ENCODE measurements at regions not wholly inside any gene's neighbourhood (a gene's known extent, or its start where the extent isn't known, plus 50 kb on each side); places are given as distances from the start of the nearest gene placed in this dataset.

- no peak overlapping the region for H3K4me3 ChIP-seq
- DNase-seq (ENCODE audit: low read depth, low spot score): no peak
- no peak overlapping the region for H3K27ac ChIP-seq
- TF ChIP-seq EZH2 (IDR thresholded peaks at IDR 0.05) (no peak), FOXP2 (optimal IDR thresholded peaks at IDR 0.05; ENCODE audit: control extremely low read depth, extremely low read length, insufficient read depth) (no peak), POLR2AphosphoS5 (IDR thresholded peaks at IDR 0.05; ENCODE audit: borderline replicate concordance, low read depth, low read length) (no peak)
- no peak overlapping the region for H3K9ac ChIP-seq (ENCODE audit: insufficient read length)
- no peaks in the 10 kb centered on the region for H3K36me3 ChIP-seq (ENCODE audit: insufficient read depth, low read length)
- H3K9me3 ChIP-seq (ENCODE audit: low read depth, low read length): no peaks in the 10 kb centered on the region
These were observed 897.3 kb downstream of the METTL15 start for GRCh38 chr11:29005401-29005980.

GRCh38 chr11:29002816-29003215 lies 894.6 kb downstream of the METTL15 start:
- Histone ChIP-seq H3K36me3 (ENCODE audit: insufficient read depth, low read length) (no peaks in the 10 kb centered on the region), H3K4me3 (no peak overlapping the region), H3K9ac (ENCODE audit: insufficient read length) (no peak overlapping the region), H3K27ac (no peak overlapping the region), H3K9me3 (ENCODE audit: low read depth, low read length) (no peaks in the 10 kb centered on the region)
- TF ChIP-seq EZH2 (IDR thresholded peaks at IDR 0.05) (no peak), FOXP2 (optimal IDR thresholded peaks at IDR 0.05; ENCODE audit: control extremely low read depth, extremely low read length, insufficient read depth) (no peak), POLR2AphosphoS5 (IDR thresholded peaks at IDR 0.05; ENCODE audit: borderline replicate concordance, low read depth, low read length) (no peak)
- DNase-seq (ENCODE audit: low read depth, low spot score): no peak

GRCh38 chr11:28999620-29000019 lies 891.4 kb downstream of the METTL15 start:
- Histone ChIP-seq H3K9ac (ENCODE audit: insufficient read length) (no peak overlapping the region), H3K9me3 (ENCODE audit: low read depth, low read length) (no peaks in the 10 kb centered on the region), H3K4me3 (no peak overlapping the region), H3K27ac (no peak overlapping the region), H3K36me3 (ENCODE audit: insufficient read depth, low read length) (no peaks in the 10 kb centered on the region)
- TF ChIP-seq EZH2 (IDR thresholded peaks at IDR 0.05) (no peak), POLR2AphosphoS5 (IDR thresholded peaks at IDR 0.05; ENCODE audit: borderline replicate concordance, low read depth, low read length) (no peak), FOXP2 (optimal IDR thresholded peaks at IDR 0.05; ENCODE audit: control extremely low read depth, extremely low read length, insufficient read depth) (no peak)
- DNase-seq (ENCODE audit: low read depth, low spot score): no peak

DNA sequence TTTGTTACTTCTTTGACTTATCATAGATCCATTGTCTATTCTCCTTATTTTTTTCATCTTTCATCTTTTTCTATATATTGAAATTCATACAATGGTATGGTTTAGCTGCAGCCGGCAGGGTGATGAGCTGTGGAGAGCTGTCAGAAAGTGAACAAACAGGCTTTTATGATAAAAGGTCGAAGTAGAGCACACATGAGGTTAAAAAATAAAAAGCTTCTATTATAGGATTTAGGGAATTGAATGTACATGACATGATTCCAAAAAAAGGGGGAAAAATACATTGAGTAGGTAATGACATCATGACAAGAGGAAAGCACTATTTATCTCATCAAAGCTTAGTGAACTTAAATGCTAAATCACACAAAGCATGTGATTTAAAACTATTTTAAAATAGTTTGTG lies 884.8 kb downstream of the METTL15 start:
- H3K9me3 ChIP-seq (ENCODE audit: low read depth, low read length): no peaks in the 10 kb centered on the region
- DNase-seq (ENCODE audit: low read depth, low spot score): no peak
- H3K36me3 ChIP-seq (ENCODE audit: insufficient read depth, low read length): no peaks in the 10 kb centered on the region
- no peak overlapping the region for H3K4me3 ChIP-seq
- H3K9ac ChIP-seq (ENCODE audit: insufficient read length): no peak overlapping the region
- H3K27ac ChIP-seq: no peak overlapping the region
- no peak for TF ChIP-seq EZH2 (IDR thresholded peaks at IDR 0.05)
- no peak for TF ChIP-seq FOXP2 (optimal IDR thresholded peaks at IDR 0.05; ENCODE audit: control extremely low read depth, extremely low read length, insufficient read depth)
- TF ChIP-seq POLR2AphosphoS5 (IDR thresholded peaks at IDR 0.05; ENCODE audit: borderline replicate concordance, low read depth, low read length): no peak

DNA sequence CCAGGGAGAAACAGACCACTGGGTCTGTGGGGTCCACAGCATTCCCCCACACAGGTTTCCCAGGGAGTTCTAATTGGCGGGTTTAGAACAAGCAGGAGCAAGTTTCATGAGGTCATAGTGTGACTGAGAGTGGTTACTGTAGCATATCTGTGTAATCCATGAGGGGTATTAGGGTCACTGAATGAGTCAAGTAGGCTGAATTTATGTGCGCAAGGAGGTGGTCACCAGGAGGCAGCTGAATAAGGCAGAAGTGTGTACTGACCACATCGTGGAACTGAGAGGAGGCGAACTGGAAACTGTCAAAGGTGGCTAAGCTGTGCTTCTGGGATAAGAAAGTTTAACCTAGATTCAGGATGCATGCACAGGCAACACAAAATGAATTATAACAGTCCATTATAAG lies 876.0 kb downstream of the METTL15 start:
- no peak for DNase-seq (ENCODE audit: low read depth, low spot score)

GRCh38 chr11:28983780-28984179 lies 875.6 kb downstream of the METTL15 start:
- no peak for DNase-seq (ENCODE audit: low read depth, low spot score)
- no peaks in the 10 kb centered on the region for H3K9me3 ChIP-seq (ENCODE audit: low read depth, low read length)
- H3K27ac ChIP-seq: no peak overlapping the region
- H3K4me3 ChIP-seq: no peak overlapping the region
- TF ChIP-seq FOXP2 (optimal IDR thresholded peaks at IDR 0.05; ENCODE audit: control extremely low read depth, extremely low read length, insufficient read depth) (no peak), EZH2 (IDR thresholded peaks at IDR 0.05) (no peak), POLR2AphosphoS5 (IDR thresholded peaks at IDR 0.05; ENCODE audit: borderline replicate concordance, low read depth, low read length) (no peak)
- no peak overlapping the region for H3K9ac ChIP-seq (ENCODE audit: insufficient read length)
- H3K36me3 ChIP-seq (ENCODE audit: insufficient read depth, low read length): no peaks in the 10 kb centered on the region

More for the DNA sequence above, 876.0 kb downstream of the METTL15 start:
- H3K9me3 ChIP-seq (ENCODE audit: low read depth, low read length): no peaks in the 10 kb centered on the region
- TF ChIP-seq FOXP2 (optimal IDR thresholded peaks at IDR 0.05; ENCODE audit: control extremely low read depth, extremely low read length, insufficient read depth) (no peak), POLR2AphosphoS5 (IDR thresholded peaks at IDR 0.05; ENCODE audit: borderline replicate concordance, low read depth, low read length) (no peak), EZH2 (IDR thresholded peaks at IDR 0.05) (no peak)
- no peak overlapping the region for H3K4me3 ChIP-seq
- no peaks in the 10 kb centered on the region for H3K36me3 ChIP-seq (ENCODE audit: insufficient read depth, low read length)
- no peak overlapping the region for H3K27ac ChIP-seq
- no peak overlapping the region for H3K9ac ChIP-seq (ENCODE audit: insufficient read length)

DNA sequence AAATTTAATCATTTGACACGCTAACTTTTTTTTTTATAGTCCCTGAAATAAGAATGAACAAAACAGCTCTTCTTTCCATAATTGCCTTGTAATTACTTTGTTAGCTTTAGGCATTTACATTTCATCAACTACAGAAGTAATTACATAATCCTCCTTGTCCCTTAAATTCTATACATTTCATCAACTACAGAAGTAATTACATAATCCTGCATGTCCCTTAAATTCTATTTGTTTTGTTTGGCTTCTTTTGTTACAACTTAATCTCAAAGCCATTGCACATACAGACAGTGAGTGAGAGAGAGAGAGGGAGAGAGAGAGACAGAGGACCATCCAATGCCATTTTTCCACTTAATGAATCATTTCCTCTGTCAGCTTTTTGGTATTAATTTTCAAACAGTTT lies 873.2 kb downstream of the METTL15 start:
- Histone ChIP-seq H3K36me3 (ENCODE audit: insufficient read depth, low read length) (no peaks in the 10 kb centered on the region), H3K9me3 (ENCODE audit: low read depth, low read length) (no peaks in the 10 kb centered on the region), H3K9ac (ENCODE audit: insufficient read length) (no peak overlapping the region), H3K27ac (no peak overlapping the region), H3K4me3 (no peak overlapping the region)
- TF ChIP-seq FOXP2 (optimal IDR thresholded peaks at IDR 0.05; ENCODE audit: control extremely low read depth, extremely low read length, insufficient read depth) (no peak), POLR2AphosphoS5 (IDR thresholded peaks at IDR 0.05; ENCODE audit: borderline replicate concordance, low read depth, low read length) (no peak), EZH2 (IDR thresholded peaks at IDR 0.05) (no peak)
- DNase-seq (ENCODE audit: low read depth, low spot score): no peak

- TF ChIP-seq FOXP2 (optimal IDR thresholded peaks at IDR 0.05; ENCODE audit: control extremely low read depth, extremely low read length, insufficient read depth): no peak
- no peak for TF ChIP-seq EZH2 (IDR thresholded peaks at IDR 0.05)
- no peak for TF ChIP-seq POLR2AphosphoS5 (IDR thresholded peaks at IDR 0.05; ENCODE audit: borderline replicate concordance, low read depth, low read length)
- Histone ChIP-seq H3K4me3 (no peak overlapping the region), H3K36me3 (ENCODE audit: insufficient read depth, low read length) (no peaks in the 10 kb centered on the region), H3K9me3 (ENCODE audit: low read depth, low read length) (no peaks in the 10 kb centered on the region), H3K27ac (no peak overlapping the region), H3K9ac (ENCODE audit: insufficient read length) (no peak overlapping the region)
- no peak for DNase-seq (ENCODE audit: low read depth, low spot score)
These were observed 868.6 kb downstream of the METTL15 start for GRCh38 chr11:28976801-28977145.
